ENCODE measurements at regions not wholly inside any gene's neighbourhood (a gene's known extent, or its start where the extent isn't known, plus 50 kb on each side); places are given as distances from the start of the nearest gene placed in this dataset.

DNA sequence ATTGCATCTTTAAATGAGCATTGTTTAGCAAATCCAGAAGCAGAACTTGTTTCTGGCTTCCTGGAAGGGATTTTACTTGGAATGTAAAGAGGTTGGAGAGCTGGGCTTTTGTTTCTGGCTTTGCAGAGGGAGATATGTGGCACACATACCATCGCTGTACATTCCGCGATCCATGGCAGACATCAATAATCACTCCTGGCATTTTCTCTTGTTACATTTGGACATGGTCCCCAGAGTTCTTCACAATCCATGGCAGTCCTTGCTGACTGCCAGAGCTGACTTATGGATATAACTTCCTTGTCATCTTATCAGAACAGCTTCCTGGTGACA is 445.6 kb upstream of the SPRED2 start:
- DNase-seq = no peak

- DNase-seq = no peak
Measured at GRCh38 chr2:65877331-65878010, 445.1 kb upstream of the SPRED2 start.

DNA sequence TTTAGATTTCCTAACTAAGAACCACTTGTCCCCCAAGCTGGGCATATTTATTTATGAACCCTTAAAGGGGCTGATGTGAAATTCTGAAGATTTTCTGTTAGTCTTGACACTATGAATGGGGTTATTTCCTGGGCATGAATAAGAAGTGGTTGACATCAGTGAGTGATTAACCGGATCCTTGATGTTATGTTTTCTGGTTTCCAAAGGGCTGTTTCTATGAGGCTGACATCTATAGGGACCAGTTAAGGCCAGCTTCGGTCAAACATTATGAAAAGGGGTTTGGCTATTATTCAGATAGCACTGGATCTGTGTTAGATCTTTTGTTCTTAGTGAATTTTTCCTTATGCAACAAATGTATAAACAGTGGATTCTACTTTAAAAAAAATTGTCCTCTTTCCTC is 443.7 kb upstream of the SPRED2 start:
- no peak for DNase-seq

DNA sequence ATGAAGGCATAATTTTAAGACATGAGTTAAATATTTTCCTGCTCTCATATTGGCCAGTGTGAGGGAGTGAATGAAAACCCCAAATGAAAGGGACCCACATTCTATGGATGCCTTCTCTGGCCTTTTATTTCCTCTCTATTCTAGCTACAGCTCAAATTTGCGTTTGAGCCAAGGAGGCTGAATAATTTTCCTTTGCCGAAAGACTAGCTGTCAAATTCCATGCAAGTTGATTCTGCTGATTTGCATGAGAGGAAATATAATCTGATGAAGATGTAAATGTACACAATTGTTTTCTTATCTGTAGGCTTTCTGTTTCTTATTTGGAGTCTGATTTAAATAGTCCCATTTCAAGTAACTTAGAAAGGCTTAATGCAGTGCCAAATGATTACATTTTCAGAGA is 438.4 kb upstream of the SPRED2 start:
- no peak for DNase-seq

GRCh38 chr2:65869296-65869695 is 436.9 kb upstream of the SPRED2 start:
- DNase-seq = no peak

DNA sequence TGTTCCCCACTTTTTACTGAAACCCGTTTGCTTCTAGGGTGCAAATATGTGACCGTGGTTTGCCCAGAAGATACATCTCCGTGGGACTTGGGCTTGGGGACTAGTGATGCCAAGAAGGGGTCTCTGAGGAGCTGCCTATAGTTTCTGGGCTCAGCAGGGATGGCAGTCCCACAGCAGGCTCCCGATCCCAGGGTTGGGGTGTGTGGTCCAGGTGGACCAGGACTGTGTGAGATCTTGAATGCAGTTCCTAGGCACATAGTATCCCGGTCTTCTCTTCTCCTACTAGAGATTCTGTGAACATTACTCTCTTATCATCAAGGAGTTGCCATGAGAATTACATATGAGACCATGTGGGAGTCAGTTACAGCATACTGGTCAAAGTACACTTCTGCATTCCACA is 435.8 kb upstream of the SPRED2 start:
- DNase-seq = no peak

- no peak for DNase-seq
Measured at GRCh38 chr2:65867446-65867845, 435.0 kb upstream of the SPRED2 start.

GRCh38 chr2:65866148-65866547 is 433.7 kb upstream of the SPRED2 start:
- DNase-seq = no peak

DNA sequence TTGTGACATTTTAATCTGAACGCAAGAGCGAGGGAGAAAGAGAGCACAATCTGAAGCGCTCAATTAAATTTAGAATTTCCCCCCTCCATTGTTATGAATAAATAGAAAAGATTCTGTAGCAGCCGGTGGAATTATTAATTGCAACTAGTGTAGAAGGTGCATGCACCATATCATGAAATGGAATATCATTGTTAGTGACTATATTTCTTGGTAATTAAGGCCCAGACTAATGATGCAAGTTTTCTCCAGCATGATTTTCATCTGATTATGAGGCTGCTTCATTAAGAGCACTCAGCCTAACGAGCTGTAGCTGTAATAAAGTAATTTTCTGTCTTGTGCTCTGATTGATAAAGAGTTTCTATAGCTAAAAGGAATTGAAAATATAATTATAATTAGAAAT is 432.2 kb upstream of the SPRED2 start:
- DNase-seq = no peak

- DNase-seq = no peak
Measured at GRCh38 chr2:65863713-65864112, 431.3 kb upstream of the SPRED2 start.

DNA sequence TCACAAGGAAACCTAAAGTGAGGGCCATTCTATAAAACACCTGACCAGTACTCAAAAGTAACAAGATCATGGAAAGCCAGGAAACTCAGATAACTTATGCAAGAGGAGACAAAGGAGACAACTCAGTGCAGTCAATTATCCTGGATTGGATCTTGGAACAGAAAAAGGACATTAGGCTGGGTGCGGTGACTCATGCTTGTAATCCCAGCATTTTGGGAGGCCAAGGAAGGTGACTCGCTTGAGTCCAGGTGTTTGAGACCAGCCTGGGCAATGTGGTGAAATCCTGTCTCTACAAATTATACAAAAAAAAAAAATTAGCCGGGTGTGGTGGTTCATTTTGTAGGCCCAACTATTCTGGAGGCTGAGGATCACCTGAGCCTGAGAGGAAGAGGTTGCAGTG is 424.5 kb upstream of the SPRED2 start:
- no peak for DNase-seq

DNA sequence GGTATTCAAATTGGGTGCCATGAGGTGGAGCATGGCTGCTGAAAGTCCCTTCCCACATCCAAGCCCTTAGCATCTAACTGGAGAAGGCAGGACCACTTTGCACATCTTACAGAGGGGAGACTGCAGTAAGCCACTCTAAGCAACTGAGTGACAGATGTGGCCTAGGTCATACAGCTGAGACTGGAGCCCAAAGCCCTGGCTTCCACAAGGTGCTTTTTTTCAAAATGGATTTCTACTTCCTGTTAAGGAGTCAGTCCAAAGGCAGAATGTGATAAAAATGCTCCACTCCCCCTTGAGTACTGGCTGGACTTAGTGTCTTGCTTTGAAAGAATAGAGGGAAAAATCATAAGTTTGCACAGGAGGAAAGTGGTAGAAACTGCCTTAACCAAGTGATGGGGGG is 424.0 kb upstream of the SPRED2 start:
- DNase-seq = no peak

GRCh38 chr2:65850695-65851094 is 418.3 kb upstream of the SPRED2 start:
- DNase-seq = no peak

GRCh38 chr2:65846989-65847678 is 414.7 kb upstream of the SPRED2 start:
- DNase-seq = no peak

GRCh38 chr2:65845442-65846182 is 413.2 kb upstream of the SPRED2 start:
- no peak for DNase-seq

GRCh38 chr2:65842104-65842503 is 409.7 kb upstream of the SPRED2 start:
- no peak for DNase-seq

DNA sequence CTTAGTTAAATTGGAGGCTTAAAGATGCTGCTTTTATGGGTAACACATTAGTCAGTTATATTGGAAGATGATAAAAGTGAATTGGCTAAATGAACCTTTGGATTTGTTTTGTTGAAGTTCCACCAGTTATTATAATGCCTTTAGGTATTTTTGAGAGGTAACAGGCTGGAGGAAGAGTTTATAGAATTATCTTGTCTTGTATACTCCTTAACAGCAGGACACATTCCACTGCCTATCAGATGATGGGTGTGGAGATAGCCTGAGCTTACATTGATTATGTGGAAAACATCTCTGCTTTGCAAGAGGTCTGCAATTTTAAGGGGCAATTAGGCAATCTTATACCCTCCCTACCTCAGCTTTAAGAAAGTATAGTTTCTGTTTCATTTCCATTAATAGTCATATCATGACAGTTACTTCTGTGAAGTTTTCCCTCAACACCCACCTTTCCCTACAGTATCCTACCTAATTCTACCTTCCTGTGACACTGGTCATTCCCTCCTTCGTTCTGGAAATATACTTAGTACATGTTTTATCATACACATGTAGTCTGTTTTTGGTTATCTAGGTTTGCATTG is 403.7 kb upstream of the SPRED2 start:
- DNase-seq = no peak

DNA sequence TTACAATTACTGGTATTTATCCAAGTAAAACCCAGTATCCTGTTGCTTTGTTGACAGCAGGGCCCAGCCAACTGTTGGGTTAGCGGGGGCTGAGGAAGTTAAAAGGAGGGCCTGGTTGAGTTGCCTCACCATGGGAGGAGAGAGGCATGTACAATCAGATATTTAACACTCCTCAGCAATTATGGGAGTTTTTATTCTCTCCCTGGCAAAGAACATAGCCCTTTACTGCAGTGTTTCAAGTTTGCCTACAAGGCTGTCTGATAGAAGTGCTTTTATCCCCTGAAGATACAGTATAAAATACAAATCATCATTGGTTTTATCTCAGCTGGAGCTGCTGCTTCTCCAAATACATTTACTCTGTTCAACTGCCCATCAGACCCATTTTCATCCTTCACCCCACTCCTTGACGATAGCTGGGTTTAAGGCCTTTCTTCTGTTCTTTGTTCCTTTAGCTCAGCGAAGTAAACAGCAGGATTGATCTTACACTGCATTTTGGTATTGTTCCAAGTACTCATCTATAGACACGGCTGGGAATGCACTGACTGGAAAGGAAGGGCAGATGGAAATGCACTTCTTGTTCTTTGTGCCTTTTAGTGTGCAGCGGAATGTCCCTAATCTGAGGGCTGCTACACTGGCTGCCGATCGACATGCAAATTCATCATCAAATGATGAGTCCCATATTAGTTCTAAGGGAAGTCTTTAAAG is 402.5 kb upstream of the SPRED2 start:
- DNase-seq = no peak

GRCh38 chr2:65834062-65834461 is 401.7 kb upstream of the SPRED2 start:
- DNase-seq = no peak

GRCh38 chr2:65831509-65831908 is 399.1 kb upstream of the SPRED2 start:
- DNase-seq = no peak

GRCh38 chr2:65826567-65826966 is 394.2 kb upstream of the SPRED2 start:
- no peak for DNase-seq

- DNase-seq = no peak
Measured at GRCh38 chr2:65823511-65823910, 391.1 kb upstream of the SPRED2 start.

DNA sequence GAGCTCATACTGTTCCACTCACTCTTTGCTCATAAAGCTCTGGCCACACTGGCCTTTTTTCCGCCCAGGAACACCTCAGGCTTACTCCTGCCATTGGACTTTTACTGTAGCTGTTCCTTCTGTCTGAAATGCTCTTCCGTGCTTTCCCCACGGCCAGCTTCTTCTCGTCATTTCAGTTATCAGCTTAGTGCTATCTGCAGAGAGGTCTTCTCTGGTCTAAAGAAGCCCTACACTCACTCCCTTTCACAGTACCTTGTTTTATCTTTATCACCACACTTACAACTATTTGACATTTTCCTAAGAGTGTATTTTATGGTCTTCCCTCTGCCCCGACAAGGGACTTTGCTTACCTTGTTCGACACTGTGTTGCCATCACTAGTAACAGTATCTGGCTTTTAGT is 388.1 kb upstream of the SPRED2 start:
- DNase-seq = no peak
